ENCODE measurements at regions not wholly inside any gene's neighbourhood (a gene's known extent, or its start where the extent isn't known, plus 50 kb on each side); places are given as distances from the start of the nearest gene placed in this dataset.

GRCh38 chr2:120558847-120559246 is 176.8 kb upstream of the GLI2 start:
- WGBS (ENCODE audit: insufficient coverage, insufficient replicate concordance, low lambda C conversion rate, missing lambda C conversion rate), result 10% methylated on average over 3 of the region's 3 CpGs
- POLR2A ChIA-PET, result no interaction called here
- H3K27me3 ChIP-seq (replicated peaks in 1 of 2; ENCODE audit: control insufficient read depth in 2 of 2, insufficient read depth in 2 of 2, low read length in 1 of 2), result peaks cover 0 to 8% of the 10 kb centered on the region in 2 experiments; a peak in 2 of 4 replicates
- in situ Hi-C loops (cut with MboI) (no loop called here), intact Hi-C loops (cut with micrococcal nuclease; ENCODE audit: unreplicated experiment) (loop anchor here (10.0 kb wide), 1 partner anchor 214 kb away; the partner anchor contains the start of gene INHBB)
- no peak overlapping the region for H3K27ac ChIP-seq (ENCODE audit: control insufficient read depth, insufficient read depth)
- no peaks in the 10 kb centered on the region for H3K36me3 ChIP-seq (ENCODE audit: control insufficient read depth in 2 of 2, insufficient read depth in 2 of 2, low read length in 1 of 2)
- no peaks in the 10 kb centered on the region for H4K20me1 ChIP-seq (ENCODE audit: control insufficient read depth, insufficient read depth)
- RAD21 ChIA-PET (ENCODE audit: unreplicated experiment), result no interaction called here
- FAIRE-seq, result no peak
- H3K4me1 ChIP-seq (ENCODE audit: control insufficient read depth, insufficient read depth, low read length), result no peaks in the 10 kb centered on the region
- DNase-seq (ENCODE audit: low read depth, low spot score), result no peak
- H2AFZ ChIP-seq (ENCODE audit: control insufficient read depth, low read depth, low read length), result no peak overlapping the region
- ATAC-seq, result no peak
- no TSS peak for BruUV-seq (replicated peaks)
- CTCF ChIA-PET, result no interaction called here
- SMC1A ChIA-PET (ENCODE audit: uncharacterized antibody, unreplicated experiment), result interaction anchor here (0.6 kb wide), 1 partner anchor 58 kb away, joined by 3 read pairs; no protein-coding TSS in a partner anchor
- H3K4me2 ChIP-seq (ENCODE audit: control insufficient read depth, insufficient read depth), result no peak overlapping the region
- no peak overlapping the region for H3K4me3 ChIP-seq
- H3K9me3 ChIP-seq (replicated peaks; ENCODE audit: control insufficient read depth, insufficient read depth, low read length), result no peaks in the 10 kb centered on the region
- no peaks in the 10 kb centered on the region for H3K79me2 ChIP-seq (ENCODE audit: control insufficient read depth, insufficient read depth, low read length)
- no peak overlapping the region for H3K9ac ChIP-seq (ENCODE audit: control insufficient read depth, insufficient read depth, low read length)
- TF ChIP-seq NFXL1 (IDR thresholded peaks at IDR 0.05; ENCODE audit: borderline replicate concordance), result no peak
- no peak for TF ChIP-seq PBX3 (IDR thresholded peaks at IDR 0.05; ENCODE audit: insufficient replicate concordance, low read depth, low read length)
- no peak for TF ChIP-seq NKRF (conservative IDR thresholded peaks at IDR 0.05)
- no peak for TF ChIP-seq ZSCAN29 (IDR thresholded peaks at IDR 0.05)
- TF ChIP-seq PAX5 (IDR thresholded peaks at IDR 0.05; ENCODE audit: borderline replicate concordance, low read depth, low read length), result no peak
- no peak for TF ChIP-seq CHD4 (IDR thresholded peaks at IDR 0.05)
- no peak for TF ChIP-seq STAT3 (IDR thresholded peaks at IDR 0.05; ENCODE audit: low read depth, low read length)
- no peak for TF ChIP-seq POU2F2 (IDR thresholded peaks at IDR 0.05; ENCODE audit: borderline replicate concordance, low read depth, low read length)
- TF ChIP-seq GATAD2B (conservative IDR thresholded peaks at IDR 0.05; ENCODE audit: low read depth), result no peak
- no peak for TF ChIP-seq POLR2A (IDR thresholded peaks at IDR 0.05; ENCODE audit: low read depth, low read length)
- TF ChIP-seq CBX5 (IDR thresholded peaks at IDR 0.05; ENCODE audit: low read depth), result no peak
- no peak for TF ChIP-seq BCLAF1 (IDR thresholded peaks at IDR 0.05)
- no peak for TF ChIP-seq NRF1 (conservative IDR thresholded peaks at IDR 0.05; ENCODE audit: low read depth, low read length)
- TF ChIP-seq BCL11A (IDR thresholded peaks at IDR 0.05; ENCODE audit: low read depth, low read length), result no peak
- TF ChIP-seq SRF (IDR thresholded peaks at IDR 0.05; ENCODE audit: low read depth in 2 of 2, low read length in 2 of 2), result no peak
- no peak for TF ChIP-seq MLLT1 (IDR thresholded peaks at IDR 0.05)
- no peak for TF ChIP-seq HSF1 (IDR thresholded peaks at IDR 0.05; ENCODE audit: low read depth, low read length)

Measured in GM12878 (cell line).